KBM-7 (cell line): ENCODE measurements at regions not wholly inside any gene's neighbourhood (a gene's known extent, or its start where the extent isn't known, plus 50 kb on each side); places are given as distances from the start of the nearest gene placed in this dataset.

ENCODE experiments used
- DNase-seq: peaks from one replicate; pipeline ENCODE4 v3.0.0-alpha.2; 2015
- in situ Hi-C: fragments of 300-500 bp; cut with MboI; formaldehyde crosslinking; loops from 2 replicates; pipeline ENCODE4 v1.14.3; 2020; ENCODE audit warnings: low sequenced_read_pairs, low pct_unique_long_range_greater_than_20kb, mixed read lengths

- in situ Hi-C loops: no loop called here
- DNase-seq: no peak
Observed at GRCh38 chr5:155948576-155948975, 378.4 kb upstream of the SGCD start.

GRCh38 chr5:155952486-155953089, 374.4 kb upstream of the SGCD start:
- in situ Hi-C loops: no loop called here
- no peak for DNase-seq

- no peak for DNase-seq
- in situ Hi-C loops: no loop called here
Observed at GRCh38 chr5:155953335-155953734, 373.6 kb upstream of the SGCD start.

GRCh38 chr5:155954701-155955445, 372.1 kb upstream of the SGCD start:
- in situ Hi-C loops: no loop called here
- no peak for DNase-seq

- in situ Hi-C loops: no loop called here
- no peak for DNase-seq
Observed at GRCh38 chr5:155957884-155958283, 369.1 kb upstream of the SGCD start.

- no peak for DNase-seq
- in situ Hi-C loops: no loop called here
Observed at GRCh38 chr5:155959082-155959481, 367.9 kb upstream of the SGCD start.

GRCh38 chr5:155960177-155960576, 366.8 kb upstream of the SGCD start:
- in situ Hi-C loops: no loop called here
- DNase-seq: no peak

GRCh38 chr5:155969537-155969936, 357.4 kb upstream of the SGCD start:
- DNase-seq: no peak
- in situ Hi-C loops: no loop called here

- DNase-seq: no peak
- in situ Hi-C loops: no loop called here
Observed at GRCh38 chr5:155974369-155974768, 352.6 kb upstream of the SGCD start.

- in situ Hi-C loops: no loop called here
- no peak for DNase-seq
Observed at GRCh38 chr5:155978850-155979249, 348.1 kb upstream of the SGCD start.

- in situ Hi-C loops: no loop called here
- no peak for DNase-seq
Observed at GRCh38 chr5:155982354-155982753, 344.6 kb upstream of the SGCD start.

- DNase-seq: no peak
- in situ Hi-C loops: no loop called here
Observed at GRCh38 chr5:155983954-155984353, 343.0 kb upstream of the SGCD start.

GRCh38 chr5:155987265-155987810, 339.6 kb upstream of the SGCD start:
- in situ Hi-C loops: no loop called here
- DNase-seq: no peak

GRCh38 chr5:155989879-155990278, 337.1 kb upstream of the SGCD start:
- DNase-seq: no peak
- in situ Hi-C loops: no loop called here

- in situ Hi-C loops: no loop called here
- DNase-seq: no peak
Observed at GRCh38 chr5:155996123-155996522, 330.8 kb upstream of the SGCD start.

- in situ Hi-C loops: no loop called here
- no peak for DNase-seq
Observed at GRCh38 chr5:155998257-155998656, 328.7 kb upstream of the SGCD start.

- in situ Hi-C loops: no loop called here
- DNase-seq: no peak
Observed at GRCh38 chr5:156000115-156000514, 326.8 kb upstream of the SGCD start.

- DNase-seq: no peak
- in situ Hi-C loops: no loop called here
Observed at GRCh38 chr5:156004754-156005153, 322.2 kb upstream of the SGCD start.

GRCh38 chr5:156006026-156006647, 320.8 kb upstream of the SGCD start:
- in situ Hi-C loops: no loop called here
- no peak for DNase-seq

- no peak for DNase-seq
- in situ Hi-C loops: no loop called here
Observed at GRCh38 chr5:156008844-156009243, 318.1 kb upstream of the SGCD start.
